Right ventricle myocardium inferior (tissue), 1 donor: ENCODE measurements at regions not wholly inside any gene's neighbourhood (a gene's known extent, or its start where the extent isn't known, plus 50 kb on each side); places are given as distances from the start of the nearest gene placed in this dataset.

Experiments used
- ATAC-seq: fragments of 200-7000 bp; cut with Tn5 transposase; one replicate; pipeline ENCODE4 v1.9.1; 2020; ENCODE audit warnings: mild to moderate bottlenecking, moderate library complexity
- DNase-seq: peaks from one replicate; pipeline ENCODE4 v3.0.0; 2021; ENCODE audit errors: missing footprints
- intact Hi-C: fragments of 100-400 bp; cut with DNase I; formaldehyde crosslinking; loops from one replicate; pipeline ENCODE4 v1.11.0; 2022
- donor health status: DM: no; HTN: yes; CAD: no; lungs with severe emphysema.

GRCh38 chr18:32621034-32621433, 150.4 kb upstream of the GAREM1 start:
- DNase-seq (no peak), ATAC-seq (no peak)
- intact Hi-C loops: no loop called here

- ATAC-seq: no peak
Observed at GRCh38 chr18:32618546-32618945, 147.9 kb upstream of the GAREM1 start.

GRCh38 chr18:32613821-32614220, 143.1 kb upstream of the GAREM1 start:
- intact Hi-C loops: no loop called here
- ATAC-seq: no peak
- DNase-seq: no peak

More at GRCh38 chr18:32618546-32618945, 147.9 kb upstream of the GAREM1 start:
- intact Hi-C loops: no loop called here
- no peak for DNase-seq

- DNase-seq (no peak), ATAC-seq (no peak)
- intact Hi-C loops: no loop called here
Observed at GRCh38 chr18:32612651-32613050, 142.0 kb upstream of the GAREM1 start.

- intact Hi-C loops: no loop called here
- DNase-seq: no peak
- ATAC-seq: no peak
Observed at GRCh38 chr18:32610176-32610575, 139.5 kb upstream of the GAREM1 start.

- intact Hi-C loops: no loop called here
- ATAC-seq (no peak), DNase-seq (no peak)
Observed at GRCh38 chr18:32607816-32608215, 137.1 kb upstream of the GAREM1 start.

- DNase-seq (no peak), ATAC-seq (no peak)
- intact Hi-C loops: no loop called here
Observed at GRCh38 chr18:32598144-32598543, 127.5 kb upstream of the GAREM1 start.

- no peak for DNase-seq
- ATAC-seq: no peak
- intact Hi-C loops: no loop called here
Observed at GRCh38 chr18:32596501-32596900, 125.8 kb upstream of the GAREM1 start.

GRCh38 chr18:32595832-32596231, 125.2 kb upstream of the GAREM1 start:
- ATAC-seq (no peak), DNase-seq (no peak)
- intact Hi-C loops: no loop called here

GRCh38 chr18:32588191-32588590, 117.5 kb upstream of the GAREM1 start:
- DNase-seq: no peak
- ATAC-seq: no peak
- intact Hi-C loops: no loop called here

- ATAC-seq (no peak), DNase-seq (no peak)
- intact Hi-C loops: no loop called here
Observed at GRCh38 chr18:32583431-32583830, 112.7 kb upstream of the GAREM1 start.

- DNase-seq: no peak
- no peak for ATAC-seq
- intact Hi-C loops: no loop called here
Observed at GRCh38 chr18:32582455-32582854, 111.8 kb upstream of the GAREM1 start.

GRCh38 chr18:32577561-32577960, 106.9 kb upstream of the GAREM1 start:
- intact Hi-C loops: no loop called here
- DNase-seq: no peak
- ATAC-seq: no peak

- no peak for ATAC-seq
Observed at GRCh38 chr18:32576296-32576916, 105.7 kb upstream of the GAREM1 start.

GRCh38 chr18:32566960-32567359, 96.3 kb upstream of the GAREM1 start:
- intact Hi-C loops: no loop called here
- no peak for ATAC-seq
- no peak for DNase-seq

More at GRCh38 chr18:32576296-32576916, 105.7 kb upstream of the GAREM1 start:
- intact Hi-C loops: no loop called here
- DNase-seq: no peak

- intact Hi-C loops: loop anchor here (5.0 kb wide), 1 partner anchor 282 kb away; no protein-coding TSS in a partner anchor
- ATAC-seq (no peak), DNase-seq (no peak)
Observed at GRCh38 chr18:32553640-32554365, 83.1 kb upstream of the GAREM1 start.

- ATAC-seq (no peak), DNase-seq (no peak)
- intact Hi-C loops: loop anchor here (5.0 kb wide), 1 partner anchor 281 kb away; no protein-coding TSS in a partner anchor
Observed at GRCh38 chr18:32553174-32553573, 82.5 kb upstream of the GAREM1 start.

GRCh38 chr18:32552421-32553030, 81.8 kb upstream of the GAREM1 start:
- DNase-seq (no peak), ATAC-seq (peak; percentile 68)
- intact Hi-C loops: loop anchor here (1.0 to 5.0 kb wide), 2 partner anchors 280 to 394 kb away; no protein-coding TSS in a partner anchor

- intact Hi-C loops: loop anchor here (5.0 kb wide), 1 partner anchor 279 kb away; no protein-coding TSS in a partner anchor
- DNase-seq (no peak), ATAC-seq (no peak)
Observed at GRCh38 chr18:32550963-32551362, 80.3 kb upstream of the GAREM1 start.
